ENCODE measurements at regions not wholly inside any gene's neighbourhood (a gene's known extent, or its start where the extent isn't known, plus 50 kb on each side); places are given as distances from the start of the nearest gene placed in this dataset.

- H3K9me3 Mint-ChIP-seq = peaks cover 21% of the 10 kb centered on the region
- H3K4me3 Mint-ChIP-seq = no peak overlapping the region
- H3K27ac Mint-ChIP-seq = no peak overlapping the region
- H3K27me3 Mint-ChIP-seq (ENCODE audit: low read depth) = no peaks in the 10 kb centered on the region; the same call in 1 of the 2 replicates
- POLR2A ChIA-PET = no interaction called here
- TF ChIP-seq CREM (CRISPR knock-in tag; IDR thresholded peaks at IDR 0.05) = no peak
- TF ChIP-seq AR (CRISPR knock-in tag; IDR thresholded peaks at IDR 0.05) = no peak
- TF ChIP-seq TEAD1 (CRISPR knock-in tag; IDR thresholded peaks at IDR 0.05) = no peak
- DNase-seq (ENCODE audit: low spot score) (no peak), ATAC-seq (no peak)
- H3K4me1 Mint-ChIP-seq = no peaks in the 10 kb centered on the region
- peaks cover 5% of the 10 kb centered on the region; the same call in 1 of the 2 replicates for H3K36me3 Mint-ChIP-seq
- CTCF ChIA-PET = no interaction called here
Measured at GRCh38 chr11:56906683-56907148, 82.0 kb upstream of the OR5AK2 start.

- CTCF ChIA-PET = no interaction called here
- H3K9me3 Mint-ChIP-seq = peaks cover 13% of the 10 kb centered on the region
- H3K27ac Mint-ChIP-seq = no peak overlapping the region
- no peak for DNase-seq (ENCODE audit: low spot score)
- no peaks in the 10 kb centered on the region for H3K36me3 Mint-ChIP-seq
- no peaks in the 10 kb centered on the region for H3K4me1 Mint-ChIP-seq
- no peak overlapping the region for H3K4me3 Mint-ChIP-seq
- TF ChIP-seq ZNF121 (CRISPR knock-in tag; IDR thresholded peaks at IDR 0.05) = no peak
- no peak for TF ChIP-seq RELA (CRISPR knock-in tag; IDR thresholded peaks at IDR 0.05; ENCODE audit: borderline replicate concordance)
- TF ChIP-seq ZNF317 (CRISPR knock-in tag; IDR thresholded peaks at IDR 0.05; ENCODE audit: borderline replicate concordance, low read depth) = no peak
- no peaks in the 10 kb centered on the region; the same call in 1 of the 2 replicates for H3K27me3 Mint-ChIP-seq (ENCODE audit: low read depth)
- POLR2A ChIA-PET = no interaction called here
- no peak for ATAC-seq
Measured at GRCh38 chr11:56905936-56906335, 82.8 kb upstream of the OR5AK2 start.

GRCh38 chr11:56905442-56905841 lies 83.3 kb upstream of the OR5AK2 start:
- H3K9me3 Mint-ChIP-seq = peaks cover 12% of the 10 kb centered on the region
- no peaks in the 10 kb centered on the region; the same call in 1 of the 2 replicates for H3K27me3 Mint-ChIP-seq (ENCODE audit: low read depth)
- no peak for TF ChIP-seq NR1H2 (CRISPR knock-in tag; IDR thresholded peaks at IDR 0.05)
- no peak for TF ChIP-seq E2F5 (CRISPR knock-in tag; IDR thresholded peaks at IDR 0.05)
- TF ChIP-seq TP53 (CRISPR knock-in tag; IDR thresholded peaks at IDR 0.05) = no peak
- TF ChIP-seq CREB1 (CRISPR knock-in tag; IDR thresholded peaks at IDR 0.05) = no peak
- no peak for TF ChIP-seq ZBTB43 (CRISPR knock-in tag; IDR thresholded peaks at IDR 0.05)
- no peak for TF ChIP-seq ZNF425 (CRISPR knock-in tag; conservative IDR thresholded peaks at IDR 0.05)
- no peak for TF ChIP-seq JAZF1 (CRISPR knock-in tag; IDR thresholded peaks at IDR 0.05)
- TF ChIP-seq RELA (CRISPR knock-in tag; IDR thresholded peaks at IDR 0.05; ENCODE audit: borderline replicate concordance) = no peak
- no peaks in the 10 kb centered on the region for H3K36me3 Mint-ChIP-seq
- DNase-seq (ENCODE audit: low spot score) = no peak
- ChIA-PET POLR2A (no interaction called here), CTCF (no interaction called here)
- H3K4me1 Mint-ChIP-seq = no peaks in the 10 kb centered on the region
- H3K4me3 Mint-ChIP-seq = no peak overlapping the region
- H3K27ac Mint-ChIP-seq = no peak overlapping the region
- no peak for ATAC-seq

- no peaks in the 10 kb centered on the region for H3K9me3 Mint-ChIP-seq
- POLR2A ChIA-PET = no interaction called here
- H3K27ac Mint-ChIP-seq = no peak overlapping the region
- no peak overlapping the region for H3K4me3 Mint-ChIP-seq
- no peaks in the 10 kb centered on the region for H3K36me3 Mint-ChIP-seq
- CTCF ChIA-PET = no interaction called here
- DNase-seq (ENCODE audit: low spot score) (no peak), ATAC-seq (no peak)
- no peaks in the 10 kb centered on the region for H3K27me3 Mint-ChIP-seq (ENCODE audit: low read depth)
- H3K4me1 Mint-ChIP-seq = peaks cover 2% of the 10 kb centered on the region
- no peak for TF ChIP-seq ZBTB21 (CRISPR knock-in tag; IDR thresholded peaks at IDR 0.05; ENCODE audit: borderline replicate concordance)
- TF ChIP-seq PRRX2 (CRISPR knock-in tag; IDR thresholded peaks at IDR 0.05) = no peak
- no peak for TF ChIP-seq TCF7 (CRISPR knock-in tag; IDR thresholded peaks at IDR 0.05; ENCODE audit: low read depth)
- no peak for TF ChIP-seq ZNF121 (CRISPR knock-in tag; IDR thresholded peaks at IDR 0.05)
- TF ChIP-seq JUN (CRISPR knock-in tag; IDR thresholded peaks at IDR 0.05) = no peak
- no peak for TF ChIP-seq AR (CRISPR knock-in tag; IDR thresholded peaks at IDR 0.05)
- no peak for TF ChIP-seq HMGXB4 (CRISPR knock-in tag; IDR thresholded peaks at IDR 0.05)
Measured at GRCh38 chr11:56898856-56899255, 89.9 kb upstream of the OR5AK2 start.
